ENCODE measurements at regions not wholly inside any gene's neighbourhood (a gene's known extent, or its start where the extent isn't known, plus 50 kb on each side); places are given as distances from the start of the nearest gene placed in this dataset.

- TF ChIP-seq MYC (IDR thresholded peaks at IDR 0.05; ENCODE audit: insufficient read depth, insufficient read length, insufficient replicate concordance, low read length, severe bottlenecking): no peak
- no peak for TF ChIP-seq STAT3 (IDR thresholded peaks at IDR 0.05; ENCODE audit: low read depth, low read length)
- TF ChIP-seq BCLAF1 (IDR thresholded peaks at IDR 0.05): no peak
Observed at GRCh38 chr2:18365342-18365741, 195.1 kb downstream of the RDH14 start (continued).

GRCh38 chr2:18363348-18363747, 197.1 kb downstream of the RDH14 start:
- DNase-seq (ENCODE audit: low read depth, low spot score): no peak
- FAIRE-seq: no peak
- no peak overlapping the region for H2AFZ ChIP-seq (ENCODE audit: control insufficient read depth, low read depth, low read length)
- H4K20me1 ChIP-seq (ENCODE audit: control insufficient read depth, insufficient read depth): no peaks in the 10 kb centered on the region
- H3K27me3 ChIP-seq (replicated peaks in 1 of 2; ENCODE audit: control insufficient read depth in 2 of 2, insufficient read depth in 2 of 2, low read length in 1 of 2): no peaks in the 10 kb centered on the region; a peak in 1 of 4 replicates
- H3K9ac ChIP-seq (ENCODE audit: control insufficient read depth, insufficient read depth, low read length): no peak overlapping the region
- H3K27ac ChIP-seq (ENCODE audit: control insufficient read depth, insufficient read depth): no peak overlapping the region
- CTCF ChIA-PET: no interaction called here
- H3K9me3 ChIP-seq (replicated peaks; ENCODE audit: control insufficient read depth, insufficient read depth, low read length): no peaks in the 10 kb centered on the region
- RAD21 ChIA-PET (ENCODE audit: unreplicated experiment): no interaction called here
- no peak overlapping the region for H3K4me2 ChIP-seq (ENCODE audit: control insufficient read depth, insufficient read depth)
- H3K79me2 ChIP-seq (ENCODE audit: control insufficient read depth, insufficient read depth, low read length): no peaks in the 10 kb centered on the region
- no peaks in the 10 kb centered on the region for H3K36me3 ChIP-seq (ENCODE audit: control insufficient read depth in 2 of 2, insufficient read depth in 2 of 2, low read length in 1 of 2)
- SMC1A ChIA-PET (ENCODE audit: uncharacterized antibody, unreplicated experiment): interaction anchor here (1.1 to 1.6 kb wide), 2 partner anchors 10 to 12 kb away, joined by 3 read pairs; no protein-coding TSS in a partner anchor
- intact Hi-C loops (cut with micrococcal nuclease; ENCODE audit: unreplicated experiment) (no loop called here), in situ Hi-C loops (cut with MboI) (no loop called here)
- BruUV-seq (replicated peaks): no TSS peak
- no peak for ATAC-seq
- no peak overlapping the region for H3K4me3 ChIP-seq
- POLR2A ChIA-PET: no interaction called here
- H3K4me1 ChIP-seq (ENCODE audit: control insufficient read depth, insufficient read depth, low read length): no peaks in the 10 kb centered on the region
- 92% methylated on average over 3 of the region's 3 CpGs for WGBS (ENCODE audit: insufficient coverage, insufficient replicate concordance, low lambda C conversion rate, missing lambda C conversion rate)
- TF ChIP-seq ZNF592 (IDR thresholded peaks at IDR 0.05) (no peak), MYC (IDR thresholded peaks at IDR 0.05; ENCODE audit: insufficient read depth, insufficient read length, insufficient replicate concordance, low read length, severe bottlenecking) (no peak), CBX5 (IDR thresholded peaks at IDR 0.05; ENCODE audit: low read depth) (no peak), ZBTB40 (IDR thresholded peaks at IDR 0.05; ENCODE audit: borderline replicate concordance) (no peak), ZNF384 (IDR thresholded peaks at IDR 0.05; ENCODE audit: borderline replicate concordance, low read depth, low read length) (no peak), RCOR1 (conservative IDR thresholded peaks at IDR 0.05; ENCODE audit: low read depth, low read length) (no peak), ZSCAN29 (IDR thresholded peaks at IDR 0.05) (no peak), USF2 (IDR thresholded peaks at IDR 0.05; ENCODE audit: borderline replicate concordance, low read depth, low read length) (no peak)
